Glutamatergic neuron (in vitro differentiated cells): ENCODE measurements at regions not wholly inside any gene's neighbourhood (a gene's known extent, or its start where the extent isn't known, plus 50 kb on each side); places are given as distances from the start of the nearest gene placed in this dataset.

Experiments
- DNase-seq: peaks from one replicate; pipeline ENCODE4 v3.0.0; 2022
- H3K27ac Mint-ChIP-seq: one replicate; pipeline ENCODE4 v1.8.0; 2020; ENCODE audit warnings: mild to moderate bottlenecking, mixed read lengths, inconsistent platforms; ENCODE audit not compliant: unreplicated experiment
- H3K27me3 Mint-ChIP-seq: one replicate; pipeline ENCODE4 v1.8.0; 2020; ENCODE audit warnings: mild to moderate bottlenecking, moderate library complexity, mixed read lengths, inconsistent platforms; ENCODE audit not compliant: unreplicated experiment
- H3K36me3 Mint-ChIP-seq: one replicate; pipeline ENCODE4 v1.8.0; 2020; ENCODE audit warnings: mild to moderate bottlenecking, mixed read lengths, inconsistent platforms; ENCODE audit not compliant: unreplicated experiment
- H3K4me1 Mint-ChIP-seq: one replicate; pipeline ENCODE4 v1.8.0; 2020; ENCODE audit warnings: mild to moderate bottlenecking, low read depth, mixed read lengths, inconsistent platforms; ENCODE audit not compliant: unreplicated experiment
- H3K4me3 Mint-ChIP-seq: one replicate; pipeline ENCODE4 v1.8.0; 2020; ENCODE audit warnings: mild to moderate bottlenecking, mixed read lengths, inconsistent platforms; ENCODE audit not compliant: unreplicated experiment
- H3K9me3 Mint-ChIP-seq: one replicate; pipeline ENCODE4 v1.8.0; 2020; ENCODE audit warnings: mild to moderate bottlenecking, moderate library complexity, mixed read lengths, inconsistent platforms; ENCODE audit not compliant: unreplicated experiment
- TF ChIP-seq, protein P1 (sequence below): fragments of 200-600 bp; sonication (generic); IDR thresholded peaks from one replicate; pipeline ENCODE4 v1.5.0; 2021; ENCODE audit not compliant: partially characterized antibody, unreplicated experiment

DNA sequence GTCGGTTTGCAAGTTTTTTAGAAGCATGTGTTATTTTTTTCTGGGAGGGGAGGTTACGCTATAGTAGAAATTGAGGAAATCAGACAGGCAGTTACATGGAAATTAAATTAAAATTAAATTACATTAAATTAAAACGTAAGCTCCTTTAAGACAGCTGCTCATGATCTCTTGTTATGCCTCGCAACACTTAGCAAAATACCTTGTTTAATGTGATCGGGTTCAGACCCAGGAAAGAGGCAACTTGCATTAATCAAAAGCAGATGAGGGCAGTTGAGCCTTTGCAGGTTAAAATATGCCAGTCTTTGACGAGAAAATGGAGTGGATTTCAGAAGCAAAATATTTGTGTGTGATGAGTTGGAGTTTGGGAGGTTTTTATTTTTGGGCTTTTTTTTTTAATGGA, 651.8 kb downstream of the INHBA start:
- Mint-ChIP-seq H3K4me3 (no peak overlapping the region), H3K27ac (no peak overlapping the region), H3K9me3 (no peaks in the 10 kb centered on the region), H3K4me1 (peaks cover 28% of the 10 kb centered on the region), H3K27me3 (peaks cover 1% of the 10 kb centered on the region), H3K36me3 (no peaks in the 10 kb centered on the region)
- TF ChIP-seq, protein P1, sequence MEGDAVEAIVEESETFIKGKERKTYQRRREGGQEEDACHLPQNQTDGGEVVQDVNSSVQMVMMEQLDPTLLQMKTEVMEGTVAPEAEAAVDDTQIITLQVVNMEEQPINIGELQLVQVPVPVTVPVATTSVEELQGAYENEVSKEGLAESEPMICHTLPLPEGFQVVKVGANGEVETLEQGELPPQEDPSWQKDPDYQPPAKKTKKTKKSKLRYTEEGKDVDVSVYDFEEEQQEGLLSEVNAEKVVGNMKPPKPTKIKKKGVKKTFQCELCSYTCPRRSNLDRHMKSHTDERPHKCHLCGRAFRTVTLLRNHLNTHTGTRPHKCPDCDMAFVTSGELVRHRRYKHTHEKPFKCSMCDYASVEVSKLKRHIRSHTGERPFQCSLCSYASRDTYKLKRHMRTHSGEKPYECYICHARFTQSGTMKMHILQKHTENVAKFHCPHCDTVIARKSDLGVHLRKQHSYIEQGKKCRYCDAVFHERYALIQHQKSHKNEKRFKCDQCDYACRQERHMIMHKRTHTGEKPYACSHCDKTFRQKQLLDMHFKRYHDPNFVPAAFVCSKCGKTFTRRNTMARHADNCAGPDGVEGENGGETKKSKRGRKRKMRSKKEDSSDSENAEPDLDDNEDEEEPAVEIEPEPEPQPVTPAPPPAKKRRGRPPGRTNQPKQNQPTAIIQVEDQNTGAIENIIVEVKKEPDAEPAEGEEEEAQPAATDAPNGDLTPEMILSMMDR, result no peak
- DNase-seq, result no peak

- no peak for DNase-seq
- Mint-ChIP-seq H3K9me3 (no peaks in the 10 kb centered on the region), H3K36me3 (no peaks in the 10 kb centered on the region), H3K4me3 (no peak overlapping the region), H3K27ac (no peak overlapping the region), H3K27me3 (peaks cover 1% of the 10 kb centered on the region), H3K4me1 (peaks cover 21% of the 10 kb centered on the region)
- TF ChIP-seq, protein P1, result no peak
Observed at GRCh38 chr7:41048771-41049170, 654.1 kb downstream of the INHBA start.

GRCh38 chr7:41047789-41048191, 655.1 kb downstream of the INHBA start:
- Mint-ChIP-seq H3K27ac (peak overlapping the region; percentile 44), H3K4me1 (peaks cover 21% of the 10 kb centered on the region), H3K36me3 (peaks cover 8% of the 10 kb centered on the region), H3K4me3 (no peak overlapping the region), H3K9me3 (no peaks in the 10 kb centered on the region), H3K27me3 (peaks cover 1% of the 10 kb centered on the region)
- DNase-seq, result no peak
- TF ChIP-seq, protein P1, result no peak

DNA sequence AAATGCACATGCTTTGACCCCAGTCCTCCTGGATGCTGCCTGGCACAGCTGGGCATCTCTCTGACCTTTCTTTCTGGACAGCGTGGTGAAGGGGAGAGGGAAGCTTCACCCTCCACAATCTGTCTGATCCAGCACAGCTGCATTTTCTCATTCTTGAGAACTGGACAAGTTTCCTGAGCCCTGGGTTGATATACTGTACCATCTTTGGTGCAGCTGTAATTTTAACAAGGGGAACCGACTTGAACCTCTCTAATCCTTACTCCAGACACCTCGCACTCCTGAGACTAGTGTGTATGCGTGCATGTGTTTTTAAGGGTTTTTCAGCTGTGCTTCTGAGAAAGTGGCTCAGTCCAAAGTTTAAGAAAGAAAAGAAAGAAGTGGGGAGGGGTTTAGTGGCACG, 655.7 kb downstream of the INHBA start:
- Mint-ChIP-seq H3K27ac (no peak overlapping the region), H3K36me3 (peaks cover 11% of the 10 kb centered on the region), H3K9me3 (no peaks in the 10 kb centered on the region), H3K27me3 (peaks cover 1% of the 10 kb centered on the region), H3K4me3 (no peak overlapping the region), H3K4me1 (peaks cover 17% of the 10 kb centered on the region)
- no peak for DNase-seq
- TF ChIP-seq, protein P1, result no peak

DNA sequence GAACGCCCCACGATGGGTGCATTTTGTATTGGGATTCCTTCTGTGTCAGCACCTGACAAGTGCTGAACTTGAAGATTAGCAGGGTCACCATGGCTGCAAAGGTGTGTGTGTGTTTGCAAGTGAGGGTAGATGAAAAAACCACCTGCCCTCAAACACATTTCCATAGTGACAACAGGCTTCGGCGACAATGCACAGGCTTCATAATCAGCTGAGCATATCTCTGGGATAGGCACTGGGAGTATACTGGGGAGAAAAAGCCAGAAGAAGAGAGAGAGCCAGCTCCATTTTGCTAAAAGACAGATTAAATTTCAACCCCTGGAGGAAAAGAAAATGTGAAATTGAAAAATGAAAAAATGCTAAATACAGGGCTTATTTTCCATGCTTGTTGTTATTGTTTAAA, 656.1 kb downstream of the INHBA start:
- Mint-ChIP-seq H3K27me3 (peaks cover 1% of the 10 kb centered on the region), H3K4me3 (no peak overlapping the region), H3K4me1 (peaks cover 16% of the 10 kb centered on the region), H3K36me3 (peaks cover 12% of the 10 kb centered on the region), H3K9me3 (no peaks in the 10 kb centered on the region), H3K27ac (no peak overlapping the region)
- TF ChIP-seq, protein P1, result no peak
- no peak for DNase-seq
